ENCODE measurements at regions not wholly inside any gene's neighbourhood (a gene's known extent, or its start where the extent isn't known, plus 50 kb on each side); places are given as distances from the start of the nearest gene placed in this dataset.

DNA sequence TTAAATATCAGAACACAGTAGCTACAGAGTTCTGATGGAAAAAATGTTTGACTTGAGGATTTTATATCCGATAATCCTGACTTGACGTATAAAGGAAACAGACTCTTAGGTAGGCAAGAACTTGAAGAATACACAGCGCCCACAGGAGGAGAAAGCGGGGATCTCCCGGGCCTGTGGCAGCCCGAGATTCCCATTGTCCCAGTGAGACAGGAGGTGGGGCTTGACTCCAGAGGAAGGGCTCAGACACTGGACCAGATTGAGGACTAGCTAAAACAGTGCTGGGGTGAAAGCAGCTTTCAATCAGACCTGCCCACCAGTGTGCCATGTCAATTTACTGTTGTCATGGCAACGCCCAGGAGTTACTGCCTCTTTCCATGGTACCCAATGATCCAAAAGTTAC is 51.1 kb upstream of the C14orf180 start:
- TF ChIP-seq POLR2A (IDR thresholded peaks at IDR 0.05), result no peak
- TF ChIP-seq, protein P1, sequence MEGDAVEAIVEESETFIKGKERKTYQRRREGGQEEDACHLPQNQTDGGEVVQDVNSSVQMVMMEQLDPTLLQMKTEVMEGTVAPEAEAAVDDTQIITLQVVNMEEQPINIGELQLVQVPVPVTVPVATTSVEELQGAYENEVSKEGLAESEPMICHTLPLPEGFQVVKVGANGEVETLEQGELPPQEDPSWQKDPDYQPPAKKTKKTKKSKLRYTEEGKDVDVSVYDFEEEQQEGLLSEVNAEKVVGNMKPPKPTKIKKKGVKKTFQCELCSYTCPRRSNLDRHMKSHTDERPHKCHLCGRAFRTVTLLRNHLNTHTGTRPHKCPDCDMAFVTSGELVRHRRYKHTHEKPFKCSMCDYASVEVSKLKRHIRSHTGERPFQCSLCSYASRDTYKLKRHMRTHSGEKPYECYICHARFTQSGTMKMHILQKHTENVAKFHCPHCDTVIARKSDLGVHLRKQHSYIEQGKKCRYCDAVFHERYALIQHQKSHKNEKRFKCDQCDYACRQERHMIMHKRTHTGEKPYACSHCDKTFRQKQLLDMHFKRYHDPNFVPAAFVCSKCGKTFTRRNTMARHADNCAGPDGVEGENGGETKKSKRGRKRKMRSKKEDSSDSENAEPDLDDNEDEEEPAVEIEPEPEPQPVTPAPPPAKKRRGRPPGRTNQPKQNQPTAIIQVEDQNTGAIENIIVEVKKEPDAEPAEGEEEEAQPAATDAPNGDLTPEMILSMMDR (IDR thresholded peaks at IDR 0.05), result no peak
